ENCODE measurements at regions not wholly inside any gene's neighbourhood (a gene's known extent, or its start where the extent isn't known, plus 50 kb on each side); places are given as distances from the start of the nearest gene placed in this dataset.

DNA sequence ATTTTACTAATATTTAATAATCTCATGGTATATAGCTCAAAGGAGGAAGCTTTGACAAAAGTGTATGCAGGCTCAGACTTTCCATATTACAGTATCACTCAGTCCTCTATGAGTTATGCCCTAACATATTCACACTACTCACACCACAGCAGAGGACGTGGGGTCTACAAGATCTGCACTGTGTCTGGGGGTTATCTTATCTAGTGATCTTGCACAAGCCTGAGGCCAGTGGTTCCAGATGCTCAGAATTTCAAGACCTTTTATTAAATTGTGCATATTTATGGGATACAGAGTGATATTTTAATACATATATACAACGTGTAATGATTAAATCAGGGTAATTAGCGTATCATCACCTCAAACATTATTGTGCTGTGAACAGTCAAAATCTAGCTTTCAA lies 933.1 kb downstream of the SQOR start:
- no peak for DNase-seq

DNA sequence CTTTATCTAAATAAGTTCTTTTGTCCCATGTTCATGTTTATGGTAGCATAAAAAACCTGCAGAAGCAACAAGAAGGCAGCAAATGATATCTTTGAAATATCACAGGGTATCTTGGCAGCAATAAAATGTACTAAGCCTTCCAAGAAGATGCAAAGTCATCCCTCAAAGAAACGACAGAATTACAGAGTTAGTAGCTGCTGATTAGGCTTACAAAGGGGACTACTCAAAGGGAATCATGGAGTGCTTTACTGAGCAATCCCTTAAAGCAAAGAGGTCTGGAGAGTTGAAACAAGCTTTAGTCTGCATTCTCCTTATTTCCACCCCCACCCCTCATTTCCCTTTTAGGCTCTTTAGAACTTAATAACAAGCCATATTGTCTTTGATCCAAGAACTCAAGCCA lies 935.0 kb downstream of the SQOR start:
- DNase-seq: no peak

DNA sequence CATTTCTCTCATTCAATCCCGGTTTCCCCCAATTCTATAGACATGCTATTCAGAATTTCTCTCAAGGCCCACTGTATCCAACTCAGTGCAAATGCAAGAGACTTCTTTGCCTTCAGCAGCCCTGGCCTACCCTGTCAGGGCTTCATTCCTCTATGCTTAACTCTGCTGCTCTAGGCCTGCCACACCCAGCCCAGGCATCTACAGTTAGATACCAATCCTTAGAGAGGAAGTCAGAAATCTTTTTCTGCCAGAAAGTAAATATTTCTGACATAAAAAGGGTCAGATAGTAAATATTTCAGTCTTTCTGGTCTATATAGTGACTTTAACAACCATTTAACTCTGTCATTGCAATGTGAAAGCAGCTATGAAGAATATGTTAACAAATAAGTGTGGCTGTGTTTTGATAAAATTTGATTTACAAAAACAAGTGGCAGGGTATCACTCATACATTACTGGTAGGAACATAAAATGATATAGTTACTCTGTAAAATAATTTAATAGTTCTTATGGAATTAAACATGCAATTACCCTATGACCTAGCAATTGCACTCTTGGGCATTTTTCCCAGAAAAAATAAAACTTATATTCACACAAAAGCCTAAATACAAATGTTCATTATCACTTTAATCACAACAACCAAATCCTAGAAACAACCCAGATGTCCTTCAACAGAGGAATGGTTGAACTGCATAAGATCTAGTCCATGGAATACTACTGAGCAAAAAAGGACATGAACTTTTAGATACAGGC lies 942.0 kb downstream of the SQOR start:
- no peak for DNase-seq

DNA sequence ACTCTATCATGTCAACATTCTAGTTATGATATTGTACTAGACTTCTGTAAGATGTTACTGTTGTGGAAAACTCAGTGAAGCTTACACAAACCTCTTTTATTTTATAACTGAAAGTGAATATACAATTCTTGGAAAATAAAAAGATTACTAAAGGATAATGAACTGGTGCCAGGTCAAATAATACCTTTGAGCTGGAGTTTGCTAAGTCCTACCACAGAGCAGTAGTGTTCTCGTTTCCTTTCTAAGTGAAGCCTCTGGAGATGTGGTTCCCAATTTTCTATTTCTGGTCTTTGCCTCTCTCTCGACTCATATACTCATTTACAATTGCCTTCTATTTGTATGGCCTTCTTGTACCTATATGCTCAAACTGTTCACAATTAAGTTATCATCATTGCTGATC lies 942.9 kb downstream of the SQOR start:
- no peak for DNase-seq

DNA sequence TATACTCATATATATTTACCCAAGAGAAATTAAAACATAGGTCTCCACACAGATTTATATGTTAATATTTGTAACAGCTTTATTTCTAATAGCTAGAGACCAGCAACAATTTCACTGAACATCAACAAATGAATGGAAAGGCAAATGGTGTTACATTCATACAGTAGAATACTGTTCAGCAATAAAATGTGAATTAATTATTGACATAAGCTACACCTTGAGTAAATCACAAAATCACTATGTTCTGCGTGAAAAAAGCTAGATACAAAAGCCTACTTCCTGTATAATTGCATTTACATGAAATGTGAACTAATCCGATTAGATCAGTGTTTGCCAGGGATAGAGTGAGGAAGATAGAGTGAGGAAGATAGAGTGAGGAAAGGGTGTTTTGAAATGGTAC lies 945.7 kb downstream of the SQOR start:
- DNase-seq: no peak

DNA sequence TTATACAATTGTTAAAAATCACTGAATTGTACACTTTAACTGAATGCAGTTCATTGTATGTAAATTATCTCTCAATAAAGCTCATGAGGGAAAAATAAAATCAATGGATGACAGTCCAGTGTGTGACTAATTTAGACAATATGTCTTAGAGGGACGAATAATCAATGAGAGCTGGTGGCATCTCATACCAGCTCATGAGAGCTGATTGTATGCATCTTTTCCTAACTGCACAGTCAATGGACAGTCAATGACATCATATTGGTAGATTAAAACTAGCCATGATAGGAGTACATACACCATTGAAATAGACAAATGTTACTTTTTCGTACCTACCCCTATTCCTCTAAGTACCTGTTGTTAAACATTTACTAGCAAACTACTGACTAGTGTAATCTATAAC lies 946.1 kb downstream of the SQOR start:
- no peak for DNase-seq

DNA sequence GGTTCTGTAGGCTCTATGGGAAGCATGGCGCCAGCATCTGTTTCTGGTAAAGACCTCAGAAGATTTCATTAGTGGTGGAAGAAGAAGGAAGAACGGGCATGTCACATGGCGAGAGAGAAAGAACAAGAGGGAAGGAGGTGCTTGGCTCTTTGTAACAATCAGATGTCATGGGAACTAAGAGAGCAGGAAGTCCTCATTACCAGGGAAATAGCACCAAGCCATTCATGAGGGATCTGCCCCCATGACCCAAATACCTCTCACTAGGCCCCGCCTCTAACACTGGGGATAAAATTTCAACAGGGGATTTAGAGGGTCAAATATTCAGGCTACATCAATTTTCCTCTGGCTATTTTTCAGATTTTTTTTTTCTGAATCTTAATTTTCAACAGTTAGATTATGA lies 954.3 kb downstream of the SQOR start:
- no peak for DNase-seq

DNA sequence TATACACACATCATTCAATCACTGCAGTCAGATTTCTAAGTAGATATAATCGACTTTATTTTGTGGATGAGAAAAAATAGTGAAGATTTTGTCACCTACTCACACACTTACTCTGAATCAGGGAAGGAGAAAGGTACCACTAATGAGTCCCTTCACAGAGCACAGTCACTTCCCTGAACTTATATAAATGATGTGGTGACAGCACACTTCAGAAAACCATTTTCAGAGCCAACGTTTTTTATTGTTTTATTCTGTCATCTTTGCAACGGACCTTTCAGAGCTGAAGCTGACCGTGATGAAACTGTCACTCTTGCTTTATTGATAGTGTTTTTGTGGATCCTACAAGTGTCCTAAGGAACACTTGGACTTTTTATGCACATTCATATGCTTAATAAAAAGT lies 956.6 kb downstream of the SQOR start:
- no peak for DNase-seq

DNA sequence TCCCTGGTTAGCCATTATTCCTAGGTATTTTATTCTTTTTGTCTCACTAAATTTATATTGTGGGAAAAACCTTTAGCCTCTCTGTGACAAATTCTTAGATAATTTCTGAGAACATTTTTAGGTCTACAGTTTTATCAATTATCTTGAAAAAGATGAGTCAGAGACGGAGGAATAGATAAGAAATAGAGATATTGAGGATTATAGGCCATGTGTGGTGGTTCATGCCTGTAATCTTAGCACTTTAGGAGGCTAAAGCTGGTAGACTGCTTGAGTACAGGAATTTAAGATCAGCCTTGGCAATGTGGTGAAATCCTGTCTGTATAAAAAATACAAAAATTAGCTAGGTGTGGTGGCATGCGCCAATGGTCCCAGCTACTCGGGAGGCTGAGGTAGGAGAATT lies 960.2 kb downstream of the SQOR start:
- no peak for DNase-seq

DNA sequence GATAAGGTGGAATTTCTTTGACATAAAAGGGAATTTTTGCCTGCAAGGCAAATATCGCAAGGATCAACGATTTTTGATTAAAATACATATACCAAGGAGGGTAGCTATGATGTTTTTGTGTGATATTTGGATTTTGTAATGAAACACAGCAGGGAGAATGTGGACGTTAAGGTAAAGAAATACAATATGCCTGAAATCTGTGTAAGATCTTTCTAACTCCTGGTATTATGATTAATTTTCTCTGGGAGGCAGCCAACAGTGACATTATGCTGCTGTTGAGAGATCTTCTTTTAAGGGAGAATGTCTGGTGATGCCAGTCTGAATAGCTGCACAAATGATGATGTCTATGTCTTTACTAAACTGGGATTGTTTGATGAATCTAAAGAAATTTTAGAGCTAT lies 972.2 kb downstream of the SQOR start:
- no peak for DNase-seq

DNA sequence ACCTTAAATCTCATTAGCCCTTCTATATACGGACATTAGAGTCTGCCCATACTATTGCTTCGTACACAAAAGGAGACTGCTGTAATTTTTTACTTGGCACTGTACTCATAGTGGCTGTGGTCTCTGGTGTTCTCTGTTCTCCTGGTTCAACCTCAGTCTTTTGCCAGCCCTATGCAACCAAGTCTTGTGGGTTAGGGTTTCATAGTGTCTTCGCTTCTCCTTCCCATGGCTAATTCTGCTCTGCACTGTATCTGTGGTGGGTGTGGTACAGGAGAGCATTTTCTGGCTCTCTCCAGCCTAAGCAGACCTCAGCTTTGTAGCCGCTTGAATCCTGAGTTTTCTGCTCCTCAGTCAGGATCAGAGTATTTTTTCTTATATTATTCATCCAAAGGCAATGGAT lies 981.2 kb downstream of the SQOR start:
- no peak for DNase-seq

DNA sequence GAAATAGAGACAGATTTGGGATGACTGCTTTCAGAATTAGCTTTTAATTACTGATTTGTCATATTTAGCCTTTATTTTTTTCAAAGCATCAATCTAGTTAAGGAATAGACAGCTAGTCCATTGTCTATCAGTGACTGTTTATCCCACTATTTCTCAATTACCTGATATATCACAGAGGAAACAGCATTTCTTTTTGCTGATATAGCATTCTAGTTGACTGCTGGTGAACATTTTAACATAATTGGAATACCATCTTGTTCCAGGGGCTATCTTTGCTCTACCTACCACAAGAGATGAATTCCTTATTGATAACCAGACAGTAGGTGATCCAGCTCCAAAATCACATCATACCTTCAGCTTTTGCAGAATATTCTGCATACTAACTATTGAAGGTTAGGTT lies 982.7 kb downstream of the SQOR start:
- no peak for DNase-seq

DNA sequence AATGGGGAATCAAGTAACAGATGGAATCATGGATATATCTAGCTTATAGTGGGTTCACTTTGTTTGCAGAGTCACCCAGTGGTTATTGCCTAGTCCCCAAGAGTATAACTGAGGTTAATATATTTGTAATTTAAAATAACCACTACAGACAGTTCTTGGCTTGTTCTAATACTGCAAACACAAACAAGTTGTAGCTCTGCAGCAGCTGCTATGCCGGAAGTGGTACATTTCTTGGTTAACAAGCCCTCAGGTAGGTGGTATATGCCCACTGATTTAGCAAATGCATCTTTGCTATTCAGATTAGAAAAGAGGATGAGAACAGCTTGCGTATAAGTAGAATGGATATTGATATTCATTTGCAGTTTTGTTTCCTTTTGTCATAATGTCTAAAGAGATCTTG lies 984.2 kb downstream of the SQOR start:
- DNase-seq: no peak

DNA sequence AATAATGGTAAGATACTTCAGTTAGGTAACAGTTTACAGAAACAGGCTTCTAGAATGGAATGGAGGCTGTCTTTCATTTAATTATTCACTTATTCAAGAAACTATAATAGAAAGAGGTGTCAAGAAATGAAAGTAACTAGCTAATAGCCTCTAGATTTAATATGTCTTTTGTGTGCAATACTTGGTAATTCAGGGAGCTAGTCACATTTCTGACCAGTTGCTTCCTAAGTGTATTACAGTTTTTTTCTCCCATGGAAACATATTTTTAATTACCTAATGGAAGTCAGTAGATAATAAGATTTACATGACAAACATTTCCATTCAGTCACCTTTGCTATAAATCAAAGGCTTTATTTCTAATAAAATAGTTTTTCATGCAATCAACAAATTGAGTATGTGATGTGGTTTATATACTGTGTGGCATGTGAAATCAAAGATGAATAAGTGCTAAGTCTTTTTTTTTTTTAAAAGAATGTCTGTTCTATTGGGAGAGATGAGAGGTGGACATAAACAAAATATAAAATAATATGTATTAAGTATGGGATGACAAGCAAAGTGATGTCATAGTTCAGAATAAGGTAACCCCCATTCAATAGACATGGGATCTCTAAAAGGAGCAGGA lies 985.7 kb downstream of the SQOR start:
- DNase-seq: no peak

DNA sequence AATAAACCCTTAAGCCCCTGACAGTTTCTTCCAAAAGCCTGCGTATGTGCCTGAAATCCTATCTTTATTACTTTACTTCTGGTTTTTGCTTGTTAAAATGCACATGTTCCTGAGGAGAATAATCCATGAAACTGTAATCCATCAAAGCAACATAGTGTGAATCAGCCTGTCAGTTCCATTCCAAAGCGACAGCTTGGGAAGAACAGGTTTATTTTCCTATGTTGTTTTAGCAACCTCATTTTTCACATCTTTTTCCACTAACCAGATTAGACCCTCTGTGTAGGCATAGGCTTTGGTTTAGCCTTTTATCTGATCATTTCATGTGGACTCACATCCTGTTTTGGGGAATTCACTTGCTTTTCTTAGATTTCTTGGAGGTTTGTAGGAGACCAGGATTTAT lies 988.0 kb downstream of the SQOR start:
- no peak for DNase-seq

DNA sequence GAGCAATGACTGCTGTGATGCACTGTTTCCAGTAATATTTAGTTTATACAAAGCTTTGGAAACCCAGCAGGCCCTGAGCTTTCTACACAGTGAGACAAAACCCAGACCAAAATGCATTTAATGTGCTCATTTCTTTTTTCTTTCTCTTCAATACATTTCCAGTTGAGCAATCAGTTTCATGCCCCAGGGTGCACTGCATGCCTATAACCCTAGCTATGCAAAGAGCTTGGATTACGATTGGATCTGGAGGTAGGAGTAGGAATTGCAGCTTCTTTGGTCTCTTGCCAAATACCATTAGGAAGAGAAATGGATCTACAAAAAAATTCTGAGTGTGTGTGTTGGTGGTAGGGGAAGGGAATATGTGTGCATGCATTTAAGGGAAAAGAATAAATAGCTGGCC lies 1001.4 kb downstream of the SQOR start:
- DNase-seq: no peak

DNA sequence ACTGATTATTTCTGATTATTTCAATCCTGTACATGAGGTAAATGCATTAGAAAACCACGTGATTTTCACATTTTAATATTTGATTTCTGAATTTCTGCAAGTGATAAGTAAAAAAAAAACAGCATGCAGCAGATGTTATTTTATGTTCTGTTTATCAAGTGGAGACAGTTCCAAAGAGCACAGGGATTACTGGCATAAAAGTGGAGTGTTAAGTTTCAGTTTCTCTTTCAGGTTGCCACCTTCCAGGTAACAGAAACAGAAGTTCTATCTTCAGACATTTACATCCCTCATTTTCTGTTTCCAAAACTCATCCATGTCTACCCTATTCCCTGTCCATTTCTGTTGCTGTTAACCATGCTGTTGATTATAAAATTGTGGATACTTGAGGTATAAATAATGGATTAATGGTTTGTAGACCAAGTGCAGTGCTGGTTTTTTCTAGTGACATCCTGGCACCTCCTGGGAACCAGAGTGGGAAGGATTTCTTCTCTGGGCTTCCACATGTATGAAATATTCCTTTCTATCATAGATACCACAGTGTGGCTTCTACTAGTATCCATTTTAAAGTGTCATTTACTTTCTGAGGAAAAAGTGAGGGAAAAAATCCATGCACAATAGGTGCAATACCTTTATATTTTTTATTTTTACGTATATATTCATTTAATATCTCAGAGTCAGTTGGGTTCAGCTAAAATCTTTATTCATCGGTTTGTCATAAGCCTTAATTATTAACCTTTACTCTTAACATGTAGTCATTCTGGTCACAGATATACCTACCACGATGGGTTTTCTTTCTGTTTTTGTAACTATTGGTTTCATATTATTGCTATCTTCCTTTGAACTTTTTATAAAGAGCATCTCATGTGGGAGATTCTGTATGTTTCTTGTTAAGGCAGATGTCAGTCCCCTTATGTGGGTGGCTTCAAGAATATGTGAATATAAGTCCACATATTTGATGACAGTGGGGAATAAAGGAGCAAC lies 1010.0 kb downstream of the SQOR start:
- no peak for DNase-seq

DNA sequence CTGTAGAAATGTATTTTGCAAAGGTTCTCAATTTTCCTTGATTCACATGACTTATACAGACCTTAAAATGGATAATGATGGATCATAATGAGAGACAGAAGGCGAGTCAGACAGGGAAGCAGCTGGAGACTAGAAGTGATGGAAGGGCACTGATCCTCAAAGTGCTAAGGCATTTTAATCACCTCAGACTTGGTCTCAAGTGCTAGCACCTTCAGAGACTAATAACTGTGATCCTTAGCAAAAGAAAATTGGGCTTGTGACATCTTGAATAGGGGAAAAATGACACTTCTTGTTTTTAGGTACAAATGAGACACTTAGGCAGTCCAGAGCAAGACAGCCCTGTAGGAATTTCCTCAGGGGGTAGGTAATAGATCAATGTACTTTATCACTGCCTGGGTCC lies 1011.7 kb downstream of the SQOR start:
- no peak for DNase-seq

DNA sequence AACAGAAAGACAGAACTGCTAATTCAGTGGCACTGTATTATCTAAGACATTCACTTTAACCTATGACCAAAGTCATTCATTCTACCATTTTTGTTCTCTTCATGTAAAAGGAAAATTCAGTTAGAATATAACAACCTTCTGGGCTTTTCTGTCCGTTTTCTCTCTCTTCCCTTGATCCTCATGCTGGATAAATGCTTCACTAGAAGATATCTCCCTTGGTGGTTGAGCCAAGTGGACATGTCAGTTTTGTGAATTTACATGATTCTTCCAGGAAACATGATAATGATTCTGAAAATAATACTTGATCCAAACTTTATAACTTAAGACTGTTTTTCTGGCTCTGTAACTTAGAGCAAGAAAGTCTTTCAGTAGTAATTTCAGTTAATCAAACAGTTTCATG lies 1012.2 kb downstream of the SQOR start:
- no peak for DNase-seq

DNA sequence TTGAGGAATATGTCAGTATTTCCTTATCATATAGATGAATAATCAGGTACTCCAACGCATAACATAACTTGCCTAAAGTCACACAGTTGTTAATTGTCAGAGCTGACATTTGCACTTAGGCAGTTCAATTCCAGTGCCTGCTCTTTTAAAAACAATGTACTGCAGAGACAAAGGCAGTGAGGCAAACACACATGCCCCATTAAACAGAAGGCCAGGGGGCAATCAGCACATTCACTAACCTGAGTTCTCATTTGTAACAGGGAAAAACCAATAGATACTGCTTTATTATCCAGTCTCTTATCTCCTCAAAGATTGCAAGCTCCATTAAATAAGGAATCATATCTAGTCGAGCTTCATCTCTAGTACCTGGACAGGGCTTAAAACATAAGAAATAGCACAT lies 1017.4 kb downstream of the SQOR start:
- no peak for DNase-seq

DNA sequence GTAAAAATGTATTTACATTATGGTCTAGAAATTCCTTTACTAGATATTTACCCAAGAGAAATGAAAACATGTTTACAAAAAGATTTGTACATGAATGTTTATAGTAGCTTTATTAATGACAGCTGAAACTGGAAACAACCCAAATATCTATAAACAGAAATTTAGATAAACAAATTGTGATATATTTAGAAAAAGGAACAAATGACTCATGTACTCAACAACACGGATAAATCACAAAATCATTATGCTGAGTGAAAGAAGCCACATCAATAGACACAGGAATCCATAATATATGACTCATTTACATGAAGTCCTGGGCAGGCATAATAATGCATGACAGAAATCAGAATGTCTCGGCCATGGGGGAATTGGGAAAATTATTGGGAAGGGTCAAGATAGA lies 1020.2 kb downstream of the SQOR start:
- no peak for DNase-seq

DNA sequence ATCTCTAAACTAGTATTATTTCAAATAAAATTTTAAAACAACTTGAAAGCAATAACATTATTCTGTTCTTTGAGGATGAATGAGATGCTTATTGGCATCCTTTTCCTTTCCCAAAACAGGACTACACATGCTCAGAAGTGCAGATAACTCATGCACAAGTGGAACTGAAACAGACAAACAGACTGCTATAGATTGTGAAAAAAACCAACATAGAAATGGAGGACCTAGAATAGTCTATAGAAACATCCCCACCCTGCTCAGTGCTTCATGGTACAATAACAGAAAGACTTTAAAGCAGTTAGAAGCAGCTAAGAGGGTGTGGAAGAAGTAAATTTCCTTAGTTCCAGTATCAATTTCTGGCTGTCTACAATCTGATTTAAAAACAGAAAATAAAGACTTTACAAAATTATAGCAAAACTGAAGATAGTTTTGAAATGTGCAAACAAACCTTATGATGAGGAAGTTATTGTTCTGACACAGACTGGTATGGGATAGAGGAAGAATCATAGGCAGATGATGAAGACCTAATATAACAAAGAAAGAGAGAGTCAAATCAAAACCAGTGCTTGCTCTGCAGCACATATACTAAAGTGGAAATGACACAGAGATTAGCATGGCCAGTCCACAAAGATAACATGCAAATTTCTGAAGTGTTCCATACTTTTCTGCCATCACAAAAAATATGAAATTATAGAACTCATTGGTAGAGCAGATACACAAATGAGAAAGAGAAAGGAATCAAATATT lies 1025.4 kb downstream of the SQOR start:
- DNase-seq: no peak

DNA sequence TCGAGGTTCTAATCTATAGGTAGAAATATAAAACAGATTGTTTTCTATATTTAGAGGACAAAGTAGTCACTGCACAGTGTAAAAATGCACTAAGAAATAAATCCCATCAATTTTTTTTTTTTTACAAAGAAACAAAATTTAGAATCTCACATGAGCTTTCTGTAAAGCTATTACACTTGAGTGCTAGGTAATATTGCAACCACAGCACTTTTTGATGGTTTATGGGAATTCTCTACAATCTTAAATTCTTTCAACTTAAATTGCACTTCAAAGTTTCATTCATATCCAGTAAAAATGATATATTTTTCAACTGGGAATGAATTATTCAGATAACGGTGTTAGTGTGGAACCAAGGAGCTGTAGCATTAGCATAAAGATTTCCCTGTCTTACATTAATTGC lies 1035.4 kb downstream of the SQOR start:
- DNase-seq: no peak

Measured in activated CD4-positive, alpha-beta T cell treated with anti-CD3 and anti-CD28 coated beads, Interleukin-2, amount 50 U/mL, for 48 hours (primary cell).